AG20443 (cell line): ENCODE measurements at regions not wholly inside any gene's neighbourhood (a gene's known extent, or its start where the extent isn't known, plus 50 kb on each side); places are given as distances from the start of the nearest gene placed in this dataset.

ENCODE experiments used
- DNase-seq: peaks from one replicate; pipeline ENCODE4 v3.0.0; 2012; ENCODE audit warnings: low spot score, mixed read lengths

- DNase-seq, result no peak
These were observed 153.0 kb upstream of the SMC2 start for GRCh38 chr9:103941104-103941503.

GRCh38 chr9:103942200-103942599, 151.9 kb upstream of the SMC2 start:
- no peak for DNase-seq

GRCh38 chr9:103942651-103943050, 151.5 kb upstream of the SMC2 start:
- DNase-seq, result no peak

GRCh38 chr9:103949096-103949495, 145.0 kb upstream of the SMC2 start:
- no peak for DNase-seq

- DNase-seq, result no peak
These were observed 116.9 kb upstream of the SMC2 start for GRCh38 chr9:103977163-103977562.

- DNase-seq, result no peak
These were observed 115.7 kb upstream of the SMC2 start for GRCh38 chr9:103978396-103978795.

- no peak for DNase-seq
These were observed 112.2 kb upstream of the SMC2 start for GRCh38 chr9:103981912-103982311.

- DNase-seq, result no peak
These were observed 109.0 kb upstream of the SMC2 start for GRCh38 chr9:103985077-103985476.

- DNase-seq, result no peak
These were observed 105.3 kb upstream of the SMC2 start for GRCh38 chr9:103988821-103989220.

- DNase-seq, result no peak
These were observed 103.8 kb upstream of the SMC2 start for GRCh38 chr9:103990311-103990710.

GRCh38 chr9:103991001-103991400, 103.1 kb upstream of the SMC2 start:
- DNase-seq, result no peak

- no peak for DNase-seq
These were observed 102.4 kb upstream of the SMC2 start for GRCh38 chr9:103991698-103992097.

GRCh38 chr9:103992938-103993579, 101.0 kb upstream of the SMC2 start:
- no peak for DNase-seq

- DNase-seq, result no peak
These were observed 96.2 kb upstream of the SMC2 start for GRCh38 chr9:103997856-103998370.

- no peak for DNase-seq
These were observed 94.6 kb upstream of the SMC2 start for GRCh38 chr9:103999375-104000062.

GRCh38 chr9:104009826-104010225, 84.3 kb upstream of the SMC2 start:
- DNase-seq, result no peak

- DNase-seq, result no peak
These were observed 72.0 kb upstream of the SMC2 start for GRCh38 chr9:104022083-104022482.

GRCh38 chr9:104025104-104025503, 69.0 kb upstream of the SMC2 start:
- no peak for DNase-seq

GRCh38 chr9:104025945-104026344, 68.2 kb upstream of the SMC2 start:
- peak; percentile 14 for DNase-seq

GRCh38 chr9:104027295-104027694, 66.8 kb upstream of the SMC2 start:
- no peak for DNase-seq

- no peak for DNase-seq
These were observed 65.3 kb upstream of the SMC2 start for GRCh38 chr9:104028827-104029226.
